NCI-H1436 treated with DMSO at 0.1 percent for 48 hours (cell line): ENCODE measurements at regions not wholly inside any gene's neighbourhood (a gene's known extent, or its start where the extent isn't known, plus 50 kb on each side); places are given as distances from the start of the nearest gene placed in this dataset.

Experiments used
- DNase-seq: peaks from one replicate; lab custom pipeline; 2025; lab: John Stamatoyannopoulos, UW

GRCh38 chr14:46279776-46280175 lies 371.8 kb downstream of the RPL10L start:
- DNase-seq = no peak

GRCh38 chr14:46279327-46279726 lies 372.3 kb downstream of the RPL10L start:
- DNase-seq = peak; percentile 18

- DNase-seq = no peak
These were observed 392.0 kb downstream of the RPL10L start for GRCh38 chr14:46259536-46259935.

- no peak for DNase-seq
These were observed 395.2 kb downstream of the RPL10L start for GRCh38 chr14:46256381-46256780.

GRCh38 chr14:46250113-46250703 lies 401.4 kb downstream of the RPL10L start:
- DNase-seq = no peak

GRCh38 chr14:46248001-46248630 lies 403.5 kb downstream of the RPL10L start:
- no peak for DNase-seq

GRCh38 chr14:46245276-46245675 lies 406.3 kb downstream of the RPL10L start:
- no peak for DNase-seq

- no peak for DNase-seq
These were observed 417.8 kb downstream of the RPL10L start for GRCh38 chr14:46233786-46234185.

GRCh38 chr14:46230540-46230939 lies 421.0 kb downstream of the RPL10L start:
- DNase-seq = no peak

- DNase-seq = no peak
These were observed 435.8 kb downstream of the RPL10L start for GRCh38 chr14:46215801-46216200.

GRCh38 chr14:46198676-46199075 lies 452.9 kb downstream of the RPL10L start:
- no peak for DNase-seq

- DNase-seq = no peak
These were observed 453.7 kb downstream of the RPL10L start for GRCh38 chr14:46197856-46198255.
